ENCODE measurements at regions not wholly inside any gene's neighbourhood (a gene's known extent, or its start where the extent isn't known, plus 50 kb on each side); places are given as distances from the start of the nearest gene placed in this dataset.
A peak's percentile ranks its signal among the peaks of the same experiment; 100 is the strongest.

DNA sequence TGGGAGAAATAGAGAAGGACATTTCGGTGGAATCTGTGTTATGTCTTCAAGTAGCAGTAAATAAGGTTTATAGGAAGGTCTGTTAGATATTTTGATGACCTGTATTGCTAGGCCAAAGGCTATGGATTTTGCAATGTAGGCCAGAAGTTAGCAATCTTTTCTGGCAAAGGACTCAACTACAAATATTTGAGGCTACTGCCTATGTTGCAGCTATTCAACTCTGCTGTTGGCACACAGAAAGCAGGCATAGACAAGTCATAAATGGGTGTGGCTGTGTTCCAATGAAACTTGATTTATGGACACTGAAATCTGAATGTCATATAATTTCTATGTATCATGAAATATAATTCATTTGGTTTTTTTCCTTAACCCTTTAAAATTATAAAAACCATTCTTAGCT lies 438.7 kb upstream of the C2CD4B start:
- Histone ChIP-seq H3K9me3 (ENCODE audit: control insufficient read depth, low read depth, low read length) (no peaks in the 10 kb centered on the region), H3K36me3 (ENCODE audit: control insufficient read depth, insufficient read depth, low read length) (no peaks in the 10 kb centered on the region), H3K4me1 (ENCODE audit: control insufficient read depth, insufficient read depth, low read length) (no peaks in the 10 kb centered on the region), H3K27ac (ENCODE audit: low read length) (no peak overlapping the region), H3K27me3 (ENCODE audit: control insufficient read depth, insufficient read depth, low read length) (no peaks in the 10 kb centered on the region), H3K4me3 (ENCODE audit: low read length) (no peak overlapping the region)
- WGBS (ENCODE audit: insufficient coverage, low lambda C conversion rate), result no CpG with 5 or more reads among the region's 1 CpG
- DNase-seq, result peak in 1 of 2 donors; percentile 18

DNA sequence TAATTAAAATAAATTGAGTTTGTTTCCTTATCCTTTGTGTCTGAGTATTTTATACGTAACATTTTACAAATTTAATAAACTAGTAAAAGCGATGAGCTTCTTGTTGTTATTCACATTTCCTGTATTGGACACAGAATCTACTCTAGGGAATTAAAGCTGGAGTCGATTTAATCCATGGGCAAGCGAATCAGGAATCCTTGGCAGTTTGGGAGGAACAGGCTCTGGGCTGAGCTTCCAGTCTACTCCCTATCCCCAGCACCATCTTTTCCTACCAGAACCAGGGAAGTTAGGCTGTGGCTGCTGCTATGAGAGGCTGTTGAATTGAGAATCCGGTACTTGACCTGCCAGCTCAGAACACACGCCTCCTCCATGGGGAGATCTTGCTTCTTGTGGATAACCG lies 437.3 kb upstream of the TPM1 start:
- no peak for DNase-seq
- Histone ChIP-seq H3K9me3 (ENCODE audit: control insufficient read depth, low read depth, low read length) (no peaks in the 10 kb centered on the region), H3K4me3 (ENCODE audit: low read length) (no peak overlapping the region), H3K27me3 (ENCODE audit: control insufficient read depth, insufficient read depth, low read length) (no peaks in the 10 kb centered on the region), H3K36me3 (ENCODE audit: control insufficient read depth, insufficient read depth, low read length) (no peaks in the 10 kb centered on the region), H3K4me1 (ENCODE audit: control insufficient read depth, insufficient read depth, low read length) (no peaks in the 10 kb centered on the region), H3K27ac (ENCODE audit: low read length) (no peak overlapping the region)
- 100% methylated on average over 1 of the region's 7 CpGs for WGBS (ENCODE audit: insufficient coverage, low lambda C conversion rate)

DNA sequence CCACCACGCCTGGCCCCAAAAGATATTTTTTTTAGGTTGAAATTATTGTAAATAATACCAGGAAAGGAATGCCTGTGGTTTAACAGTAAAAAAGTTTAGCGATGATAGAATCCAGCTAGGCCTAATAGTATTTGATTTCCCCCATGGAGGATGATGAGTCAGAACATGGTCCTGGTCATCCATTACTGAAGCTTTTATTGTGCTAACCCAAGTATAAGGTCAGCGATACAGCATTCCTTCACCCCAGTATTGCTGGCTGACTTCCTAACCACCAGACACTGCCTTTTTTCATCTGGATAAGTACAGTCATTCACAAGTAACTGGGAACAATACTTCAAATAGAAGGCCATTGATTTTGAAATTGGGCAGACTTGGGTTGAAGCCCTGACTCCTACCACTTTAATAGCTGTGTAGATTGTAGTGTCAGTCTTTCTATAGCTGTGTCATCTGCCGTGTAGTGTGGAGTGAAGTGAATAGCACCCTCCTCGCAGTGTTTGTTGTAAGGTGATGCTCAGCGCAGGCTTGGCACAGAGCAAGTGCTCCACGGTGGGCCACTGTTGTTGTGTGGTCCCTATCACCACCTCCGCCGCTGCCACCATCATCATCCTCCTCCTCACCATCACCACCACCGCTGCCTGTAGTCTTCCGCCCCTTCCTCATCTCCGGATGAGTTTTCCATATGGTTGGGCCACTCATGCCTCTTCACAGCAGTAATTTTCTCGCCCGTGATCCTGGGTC lies 436.0 kb upstream of the TPM1 start:
- DNase-seq, result no peak
- H3K27ac ChIP-seq (ENCODE audit: low read length), result no peak overlapping the region
- H3K4me3 ChIP-seq (ENCODE audit: low read length), result no peak overlapping the region
- H3K9me3 ChIP-seq (ENCODE audit: control insufficient read depth, low read depth, low read length), result no peaks in the 10 kb centered on the region
- 90% methylated on average over 2 of the region's 14 CpGs for WGBS (ENCODE audit: insufficient coverage, low lambda C conversion rate)
- H3K27me3 ChIP-seq (ENCODE audit: control insufficient read depth, insufficient read depth, low read length), result no peaks in the 10 kb centered on the region
- H3K4me1 ChIP-seq (ENCODE audit: control insufficient read depth, insufficient read depth, low read length), result no peaks in the 10 kb centered on the region
- H3K36me3 ChIP-seq (ENCODE audit: control insufficient read depth, insufficient read depth, low read length), result no peaks in the 10 kb centered on the region

DNA sequence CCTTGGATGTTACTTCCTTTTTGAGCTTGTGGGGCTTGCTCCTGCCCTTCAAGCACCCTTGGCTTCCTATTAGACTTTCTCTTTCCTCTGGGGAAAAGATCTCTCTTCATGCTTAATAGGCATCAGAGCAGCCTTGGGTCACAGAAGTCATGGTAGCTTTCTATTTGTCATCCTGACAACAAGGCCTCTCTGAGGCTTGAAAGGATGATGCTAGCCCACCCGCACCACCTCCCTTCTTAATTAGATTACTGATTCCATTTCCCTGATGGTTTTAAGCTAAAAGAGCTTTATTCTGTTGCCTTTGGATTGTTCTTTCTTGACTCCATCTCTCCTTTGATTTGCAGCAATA lies 435.5 kb upstream of the TPM1 start:
- Histone ChIP-seq H3K9me3 (ENCODE audit: control insufficient read depth, low read depth, low read length) (no peaks in the 10 kb centered on the region), H3K27me3 (ENCODE audit: control insufficient read depth, insufficient read depth, low read length) (no peaks in the 10 kb centered on the region), H3K27ac (ENCODE audit: low read length) (no peak overlapping the region), H3K4me1 (ENCODE audit: control insufficient read depth, insufficient read depth, low read length) (no peaks in the 10 kb centered on the region), H3K36me3 (ENCODE audit: control insufficient read depth, insufficient read depth, low read length) (no peaks in the 10 kb centered on the region), H3K4me3 (ENCODE audit: low read length) (no peak overlapping the region)
- no CpG with 5 or more reads among the region's 1 CpG for WGBS (ENCODE audit: insufficient coverage, low lambda C conversion rate)
- DNase-seq, result no peak

DNA sequence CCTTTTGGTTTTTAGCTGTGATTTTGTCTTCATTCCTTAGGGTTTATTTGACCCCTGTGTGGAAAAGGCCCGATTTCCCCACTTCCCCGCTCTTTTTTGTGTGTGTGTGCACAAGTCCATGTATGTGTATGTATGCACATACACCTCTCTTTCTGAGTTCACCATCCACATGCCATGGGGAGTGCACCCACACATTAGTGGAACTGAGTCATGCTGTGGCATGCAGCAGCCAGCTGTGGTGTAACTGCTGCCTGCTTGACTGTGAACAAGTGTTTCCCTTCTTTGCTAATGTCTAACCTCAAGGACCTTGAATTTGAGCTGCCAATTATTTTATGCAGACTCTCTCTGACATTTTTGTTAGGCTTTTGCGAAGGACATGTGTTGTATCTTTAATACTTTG lies 434.9 kb upstream of the TPM1 start:
- H3K9me3 ChIP-seq (ENCODE audit: control insufficient read depth, low read depth, low read length), result no peaks in the 10 kb centered on the region
- H3K4me3 ChIP-seq (ENCODE audit: low read length), result no peak overlapping the region
- no peak overlapping the region for H3K27ac ChIP-seq (ENCODE audit: low read length)
- H3K4me1 ChIP-seq (ENCODE audit: control insufficient read depth, insufficient read depth, low read length), result no peaks in the 10 kb centered on the region
- no peaks in the 10 kb centered on the region for H3K27me3 ChIP-seq (ENCODE audit: control insufficient read depth, insufficient read depth, low read length)
- no CpG with 5 or more reads among the region's 3 CpGs for WGBS (ENCODE audit: insufficient coverage, low lambda C conversion rate)
- no peaks in the 10 kb centered on the region for H3K36me3 ChIP-seq (ENCODE audit: control insufficient read depth, insufficient read depth, low read length)
- no peak for DNase-seq

DNA sequence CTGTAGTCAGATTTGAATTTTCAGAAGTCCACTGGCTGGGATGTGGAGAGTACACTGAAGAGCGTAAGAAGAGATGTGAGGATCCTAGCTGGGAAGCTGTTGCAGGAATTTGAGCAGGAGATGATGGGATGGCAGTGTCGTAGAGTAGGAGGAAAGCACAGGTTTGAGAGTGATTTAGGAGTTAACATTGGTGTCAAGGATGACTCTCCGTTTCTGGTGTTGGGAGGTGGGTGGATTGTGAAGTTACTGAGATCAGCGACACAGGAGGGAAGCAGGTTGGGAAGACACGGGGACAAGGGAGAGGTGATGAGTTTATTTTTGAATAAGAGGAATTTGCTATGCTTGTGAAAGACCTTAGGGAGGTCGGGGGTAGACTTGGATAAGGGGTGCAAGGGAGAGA lies 434.2 kb upstream of the TPM1 start:
- no peak for DNase-seq
- H3K9me3 ChIP-seq (ENCODE audit: control insufficient read depth, low read depth, low read length), result no peaks in the 10 kb centered on the region
- H3K36me3 ChIP-seq (ENCODE audit: control insufficient read depth, insufficient read depth, low read length), result no peaks in the 10 kb centered on the region
- 100% methylated on average over 3 of the region's 6 CpGs for WGBS (ENCODE audit: insufficient coverage, low lambda C conversion rate)
- H3K4me1 ChIP-seq (ENCODE audit: control insufficient read depth, insufficient read depth, low read length), result no peaks in the 10 kb centered on the region
- no peaks in the 10 kb centered on the region for H3K27me3 ChIP-seq (ENCODE audit: control insufficient read depth, insufficient read depth, low read length)
- no peak overlapping the region for H3K27ac ChIP-seq (ENCODE audit: low read length)
- no peak overlapping the region for H3K4me3 ChIP-seq (ENCODE audit: low read length)

DNA sequence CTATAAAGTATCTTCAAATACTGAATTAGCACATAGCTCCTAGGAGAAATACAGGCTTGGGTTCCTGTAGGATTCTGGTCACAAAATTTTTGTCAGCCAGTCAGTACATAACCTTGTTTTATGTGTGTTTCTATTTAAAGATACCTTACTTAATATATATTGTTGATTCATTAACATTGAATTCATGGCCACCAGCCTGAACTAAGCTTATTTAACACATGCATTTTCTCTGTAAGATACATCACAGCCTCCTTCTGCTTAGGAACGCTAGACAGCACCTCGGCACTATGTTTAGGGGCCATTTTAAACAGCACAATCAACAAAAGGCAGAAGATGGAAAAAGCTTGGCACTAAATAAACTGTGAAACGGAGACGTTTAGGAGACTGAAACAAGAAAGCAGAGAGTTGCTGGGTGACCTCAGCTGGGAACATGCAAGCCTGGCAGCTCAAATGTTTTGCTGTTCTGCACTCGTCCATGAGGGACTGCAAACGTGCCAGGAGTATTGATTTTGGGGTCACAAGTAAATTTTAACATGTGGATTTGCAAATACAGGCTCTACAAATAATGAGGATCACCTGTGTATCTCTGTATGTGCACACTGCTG lies 432.2 kb upstream of the TPM1 start:
- Histone ChIP-seq H3K36me3 (ENCODE audit: control insufficient read depth, insufficient read depth, low read length) (no peaks in the 10 kb centered on the region), H3K27ac (ENCODE audit: low read length) (no peak overlapping the region), H3K9me3 (ENCODE audit: control insufficient read depth, low read depth, low read length) (no peaks in the 10 kb centered on the region), H3K27me3 (ENCODE audit: control insufficient read depth, insufficient read depth, low read length) (no peaks in the 10 kb centered on the region), H3K4me3 (ENCODE audit: low read length) (no peak overlapping the region), H3K4me1 (ENCODE audit: control insufficient read depth, insufficient read depth, low read length) (no peaks in the 10 kb centered on the region)
- WGBS (ENCODE audit: insufficient coverage, low lambda C conversion rate), result no CpG with 5 or more reads among the region's 6 CpGs
- DNase-seq, result no peak

DNA sequence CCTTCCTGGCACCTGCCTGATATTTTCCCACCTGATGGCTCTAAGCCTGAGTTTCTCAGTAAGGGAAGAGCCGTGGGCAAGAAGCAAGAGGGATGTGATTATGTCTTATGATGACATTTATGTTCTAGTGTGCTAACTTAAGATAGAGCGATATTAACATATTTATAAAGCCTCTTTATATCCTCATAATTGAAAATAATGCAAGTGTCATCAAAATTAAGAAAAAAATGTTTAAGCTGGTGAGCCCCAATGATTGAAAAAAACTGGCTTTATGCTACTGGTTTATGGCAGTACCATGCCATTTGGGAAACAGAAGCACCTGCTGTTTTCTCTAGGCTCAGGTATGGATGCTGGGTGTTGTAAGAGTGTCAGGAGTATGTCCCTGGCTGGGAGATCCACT lies 431.5 kb upstream of the TPM1 start:
- H3K4me1 ChIP-seq (ENCODE audit: control insufficient read depth, insufficient read depth, low read length), result no peaks in the 10 kb centered on the region
- no peak overlapping the region for H3K27ac ChIP-seq (ENCODE audit: low read length)
- H3K9me3 ChIP-seq (ENCODE audit: control insufficient read depth, low read depth, low read length), result no peaks in the 10 kb centered on the region
- no peak for DNase-seq
- WGBS (ENCODE audit: insufficient coverage, low lambda C conversion rate), result 100% methylated on average over 1 of the region's 2 CpGs
- H3K36me3 ChIP-seq (ENCODE audit: control insufficient read depth, insufficient read depth, low read length), result no peaks in the 10 kb centered on the region
- H3K4me3 ChIP-seq (ENCODE audit: low read length), result no peak overlapping the region
- H3K27me3 ChIP-seq (ENCODE audit: control insufficient read depth, insufficient read depth, low read length), result no peaks in the 10 kb centered on the region

DNA sequence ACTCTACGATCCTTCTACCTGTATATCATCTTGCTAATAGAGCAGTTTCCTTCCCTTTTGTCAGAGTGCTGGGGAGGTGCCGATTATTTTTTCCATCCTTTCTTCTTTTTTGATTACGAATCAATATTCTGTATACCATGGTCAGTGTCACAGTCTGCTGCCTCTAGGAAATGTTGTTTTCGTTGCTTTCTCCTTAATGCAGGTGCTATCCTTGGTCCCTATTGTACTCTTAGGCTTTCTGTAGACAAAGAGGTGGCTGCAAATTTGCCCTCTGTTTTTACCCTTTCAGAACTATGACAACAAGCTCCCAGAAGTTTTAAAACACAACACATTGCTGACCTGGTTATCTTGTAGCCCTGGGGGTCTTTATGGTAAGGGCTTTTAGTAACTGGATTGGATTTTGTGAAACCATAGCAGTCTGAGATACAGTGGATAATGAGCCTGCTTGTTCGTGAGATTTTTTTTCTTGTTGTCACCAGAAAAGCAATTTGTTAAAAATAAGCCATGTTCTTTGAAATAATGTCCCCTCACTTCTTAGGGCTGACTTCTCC lies 430.3 kb upstream of the TPM1 start:
- DNase-seq, result no peak
- Histone ChIP-seq H3K27me3 (ENCODE audit: control insufficient read depth, insufficient read depth, low read length) (no peaks in the 10 kb centered on the region), H3K27ac (ENCODE audit: low read length) (no peak overlapping the region), H3K36me3 (ENCODE audit: control insufficient read depth, insufficient read depth, low read length) (no peaks in the 10 kb centered on the region), H3K4me3 (ENCODE audit: low read length) (no peak overlapping the region), H3K4me1 (ENCODE audit: control insufficient read depth, insufficient read depth, low read length) (no peaks in the 10 kb centered on the region), H3K9me3 (ENCODE audit: control insufficient read depth, low read depth, low read length) (no peaks in the 10 kb centered on the region)
- WGBS (ENCODE audit: insufficient coverage, low lambda C conversion rate), result 80% methylated on average over 4 of the region's 5 CpGs

DNA sequence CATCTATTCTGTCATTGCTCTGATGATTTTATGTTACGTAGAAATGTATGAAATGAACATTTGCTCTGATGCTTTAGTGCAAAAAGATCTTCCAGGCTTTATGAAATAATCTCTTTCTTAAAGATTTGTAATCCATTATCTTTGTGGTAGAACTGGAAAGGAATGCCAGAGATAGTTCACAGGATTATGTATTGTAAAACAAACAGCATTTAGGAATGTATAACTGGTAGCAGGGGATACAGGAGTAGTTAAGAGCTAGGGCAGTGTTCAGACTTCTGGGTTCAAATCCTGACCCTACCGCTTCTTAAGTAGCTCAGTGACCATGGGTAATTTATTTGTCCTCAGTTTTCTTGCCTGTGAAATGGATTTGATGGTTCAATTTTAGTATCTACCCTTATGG lies 429.8 kb upstream of the TPM1 start:
- H3K4me1 ChIP-seq (ENCODE audit: control insufficient read depth, insufficient read depth, low read length), result no peaks in the 10 kb centered on the region
- WGBS (ENCODE audit: insufficient coverage, low lambda C conversion rate), result 100% methylated on average over 1 of the region's 2 CpGs
- H3K4me3 ChIP-seq (ENCODE audit: low read length), result no peak overlapping the region
- no peaks in the 10 kb centered on the region for H3K9me3 ChIP-seq (ENCODE audit: control insufficient read depth, low read depth, low read length)
- no peaks in the 10 kb centered on the region for H3K27me3 ChIP-seq (ENCODE audit: control insufficient read depth, insufficient read depth, low read length)
- H3K36me3 ChIP-seq (ENCODE audit: control insufficient read depth, insufficient read depth, low read length), result no peaks in the 10 kb centered on the region
- no peak for DNase-seq
- H3K27ac ChIP-seq (ENCODE audit: low read length), result no peak overlapping the region

DNA sequence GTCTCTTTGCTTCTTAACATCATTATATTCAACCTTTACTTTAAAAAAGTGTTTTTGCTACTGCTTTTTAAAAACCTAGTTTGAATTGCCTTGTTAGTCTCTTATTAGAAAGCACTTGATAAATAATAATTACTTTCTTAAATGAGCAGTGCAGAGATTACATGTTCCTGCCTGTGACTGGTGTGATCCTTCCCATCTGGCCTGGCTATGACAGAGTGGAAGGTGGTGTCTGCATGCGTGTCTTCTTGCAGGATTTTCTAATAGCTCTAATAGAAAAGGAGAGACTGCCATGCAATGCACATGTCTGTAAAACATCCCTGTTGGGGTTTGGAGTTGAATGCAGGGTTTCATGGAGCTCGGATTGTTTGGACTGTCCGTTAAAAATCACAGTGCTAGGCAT lies 425.8 kb upstream of the TPM1 start:
- H3K36me3 ChIP-seq (ENCODE audit: control insufficient read depth, insufficient read depth, low read length), result no peaks in the 10 kb centered on the region
- no peaks in the 10 kb centered on the region for H3K9me3 ChIP-seq (ENCODE audit: control insufficient read depth, low read depth, low read length)
- no peak for DNase-seq
- H3K27me3 ChIP-seq (ENCODE audit: control insufficient read depth, insufficient read depth, low read length), result no peaks in the 10 kb centered on the region
- H3K4me1 ChIP-seq (ENCODE audit: control insufficient read depth, insufficient read depth, low read length), result no peaks in the 10 kb centered on the region
- H3K4me3 ChIP-seq (ENCODE audit: low read length), result no peak overlapping the region
- no CpG with 5 or more reads among the region's 3 CpGs for WGBS (ENCODE audit: insufficient coverage, low lambda C conversion rate)
- no peak overlapping the region for H3K27ac ChIP-seq (ENCODE audit: low read length)
